Psoas muscle (tissue), 7 donors: ENCODE measurements at regions not wholly inside any gene's neighbourhood (a gene's known extent, or its start where the extent isn't known, plus 50 kb on each side); places are given as distances from the start of the nearest gene placed in this dataset.

Experiments used
- ATAC-seq, 4 donors: fragments of 200-7000 bp; cut with Tn5 transposase; one replicate each; pipeline ENCODE4 v1.9.1; 2020; ENCODE audit warnings: moderate library complexity in 3 of 4, mild to moderate bottlenecking in 2 of 4
- DNase-seq, 2 donors: peaks; one replicate each; pipeline ENCODE4 v3.0.0-alpha.2; 2020
- H3K27ac ChIP-seq: fragments of 200-600 bp; one replicate; pipeline ENCODE4 v1.8.0; 2022
- H3K27me3 ChIP-seq, 3 donors: fragments of 200-600 bp in 1 of 3; one replicate each; pipeline versions ENCODE4 v1.6.1 to v1.8.0; 2013 to 2022; ENCODE audit warnings: low read length in 2 of 3, mild to moderate bottlenecking in 2 of 3, moderate library complexity in 1 of 3; ENCODE audit not compliant: insufficient read depth in 3 of 3
- H3K36me3 ChIP-seq, 2 donors: fragments of 200-600 bp in 1 of 2; one replicate each; pipeline versions ENCODE4 v1.6.1 to v1.8.0; 2013 to 2022; ENCODE audit warnings: low read depth in 1 of 2, mild to moderate bottlenecking in 1 of 2, moderate library complexity in 1 of 2; ENCODE audit not compliant: insufficient read depth in 1 of 2
- H3K4me1 ChIP-seq: fragments of 200-600 bp; one replicate; pipeline ENCODE4 v1.8.0; 2022
- H3K4me3 ChIP-seq: fragments of 200-600 bp; one replicate; pipeline ENCODE4 v1.8.0; 2022; ENCODE audit warnings: mild to moderate bottlenecking
- H3K9me3 ChIP-seq: fragments of 200-600 bp; one replicate; pipeline ENCODE4 v1.8.0; 2022
- CTCF ChIP-seq: fragments of 200-600 bp; IDR thresholded peaks from one replicate; pipeline ENCODE4 v1.8.0; 2022; ENCODE audit warnings: antibody characterized with exemption
- WGBS, 3 donors: extraction: QIAGEN DNeasy Blood & Tissue Kit; methylation state at CpG; one replicate each; pipeline versions ENCODE4 v1.1.6 to v1.1.7; 2013; 5-methylcytosine and 5-hydroxymethylcytosine counted together
- intact Hi-C, 2 donors: fragments of 100-400 bp; cut with DNase I; formaldehyde crosslinking; loops; one replicate each; pipeline versions ENCODE4 v1.11.0 to v1.14.2; 2022
- donor health status: healthy with polysubstance abuse.
- donor health status: DM: no; HTN: no; CAD: no; lungs with moderate emphysema.
- donor health status: Bipolar disorder and iron deficiency.
- donor health status: healthy.
- donor health status: DM: yes; HTN: yes; CAD: no.
- donor health status: DM: no; HTN: no; CAD: no.
- donor health status: DM: yes; HTN: yes; CAD: no.

DNA sequence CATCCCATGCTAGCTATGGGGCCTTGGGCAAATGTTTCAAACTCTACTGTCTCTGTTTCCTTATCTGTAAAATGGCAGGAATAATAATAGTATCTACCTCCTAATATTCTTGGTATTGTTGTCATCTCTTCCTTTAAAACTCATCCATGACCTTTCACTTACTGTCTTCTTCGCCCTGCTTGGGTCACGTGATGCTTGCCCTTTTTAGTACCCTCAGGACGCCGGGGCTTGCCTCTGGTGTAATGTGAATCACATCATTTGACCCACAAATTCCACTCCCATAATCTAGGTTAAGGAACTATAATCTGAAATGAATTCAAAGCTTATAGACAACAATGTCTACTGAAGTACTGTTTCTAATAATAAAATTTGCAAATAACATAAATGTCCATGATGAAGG lies 162.7 kb downstream of the DRD1 start:
- no peak overlapping the region for H3K27ac ChIP-seq
- no peak overlapping the region for H3K4me3 ChIP-seq
- no peaks in the 10 kb centered on the region for H3K4me1 ChIP-seq
- intact Hi-C loops: no loop called here
- DNase-seq (no peak), ATAC-seq (no peak)
- H3K27me3 ChIP-seq: peaks cover 0 to 7% (median 0%) of the 10 kb centered on the region in 3 donors
- H3K9me3 ChIP-seq: no peaks in the 10 kb centered on the region
- no peaks in the 10 kb centered on the region for H3K36me3 ChIP-seq
- TF ChIP-seq CTCF: no peak
- 70 to 83% (median 78%) methylated on average over 4 of the region's 4 CpGs for WGBS, 3 donors

DNA sequence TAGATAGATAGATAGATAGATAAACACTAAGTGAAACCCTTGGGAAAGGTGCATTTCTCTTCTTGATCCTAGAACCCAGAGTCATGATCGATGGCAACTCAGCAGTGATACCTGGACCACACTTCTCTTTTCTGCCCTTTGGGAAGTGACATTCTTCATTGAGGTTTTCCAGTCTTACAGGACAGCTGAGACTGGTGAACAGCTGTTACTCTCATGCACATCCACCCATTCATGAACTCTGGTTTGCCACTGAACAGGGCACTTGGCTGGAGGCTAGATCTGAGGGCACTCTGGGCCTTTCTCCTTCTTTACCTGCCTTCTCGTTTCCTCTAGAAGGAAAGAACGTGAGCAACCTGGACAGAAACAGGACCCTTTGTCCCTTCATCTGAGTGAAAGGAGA lies 164.5 kb downstream of the DRD1 start:
- 54 to 75% (median 72%) methylated on average over 3 of the region's 3 CpGs for WGBS, 3 donors
- intact Hi-C loops: no loop called here
- no peak overlapping the region for H3K4me3 ChIP-seq
- no peak for TF ChIP-seq CTCF
- DNase-seq (no peak), ATAC-seq (no peak)
- peaks cover 0 to 7% (median 0%) of the 10 kb centered on the region in 3 donors for H3K27me3 ChIP-seq
- no peak overlapping the region for H3K27ac ChIP-seq
- no peaks in the 10 kb centered on the region for H3K9me3 ChIP-seq
- H3K4me1 ChIP-seq: no peaks in the 10 kb centered on the region
- H3K36me3 ChIP-seq: no peaks in the 10 kb centered on the region

- no peak for TF ChIP-seq CTCF
- peaks cover 0 to 7% (median 0%) of the 10 kb centered on the region in 3 donors for H3K27me3 ChIP-seq
- DNase-seq: no peak
- ATAC-seq: no peak
- intact Hi-C loops: no loop called here
- no peaks in the 10 kb centered on the region for H3K9me3 ChIP-seq
- 75 to 85% (median 81%) methylated on average over 5 of the region's 5 CpGs for WGBS, 3 donors
- H3K4me1 ChIP-seq: no peaks in the 10 kb centered on the region
- H3K36me3 ChIP-seq: no peaks in the 10 kb centered on the region
- H3K27ac ChIP-seq: no peak overlapping the region
- H3K4me3 ChIP-seq: no peak overlapping the region
These were observed 168.2 kb downstream of the DRD1 start for GRCh38 chr5:175275748-175276147.

DNA sequence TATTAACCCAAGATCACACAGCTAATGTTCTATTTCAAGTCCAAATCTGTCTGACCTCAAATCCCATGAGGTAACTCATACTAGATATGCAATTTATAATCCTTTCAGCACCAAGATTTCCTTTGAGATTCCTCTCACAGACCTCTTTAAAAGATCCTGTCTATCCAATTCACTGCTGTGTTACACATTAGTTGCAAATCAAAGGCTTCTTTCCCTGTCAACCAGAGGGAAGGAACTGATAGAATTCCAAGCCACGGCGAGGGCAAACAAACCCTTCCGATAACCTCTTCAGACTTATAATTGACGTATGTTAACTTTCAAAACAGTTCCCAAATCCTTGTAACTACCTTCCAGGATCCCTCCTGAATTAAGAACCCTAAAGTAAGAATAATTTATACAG lies 168.9 kb downstream of the DRD1 start:
- no peak for DNase-seq
- H3K27me3 ChIP-seq: peaks cover 0 to 7% (median 0%) of the 10 kb centered on the region in 3 donors
- no peaks in the 10 kb centered on the region for H3K36me3 ChIP-seq
- no peak for TF ChIP-seq CTCF
- no peaks in the 10 kb centered on the region for H3K4me1 ChIP-seq
- intact Hi-C loops: no loop called here
- H3K27ac ChIP-seq: no peak overlapping the region
- no peak overlapping the region for H3K4me3 ChIP-seq
- ATAC-seq: no peak
- no peaks in the 10 kb centered on the region for H3K9me3 ChIP-seq
- WGBS, 3 donors: 44 to 53% (median 52%) methylated on average over 4 of the region's 4 CpGs

GRCh38 chr5:175274171-175274570 lies 169.8 kb downstream of the DRD1 start:
- ATAC-seq: no peak
- Histone ChIP-seq H3K27me3 (peaks cover 0 to 7% (median 0%) of the 10 kb centered on the region in 3 donors), H3K27ac (no peak overlapping the region), H3K4me3 (no peak overlapping the region), H3K36me3 (no peaks in the 10 kb centered on the region), H3K4me1 (no peaks in the 10 kb centered on the region), H3K9me3 (no peaks in the 10 kb centered on the region)
- DNase-seq: no peak
- no peak for TF ChIP-seq CTCF
- intact Hi-C loops: no loop called here
